Glutamatergic neuron (in vitro differentiated cells): ENCODE measurements at regions not wholly inside any gene's neighbourhood (a gene's known extent, or its start where the extent isn't known, plus 50 kb on each side); places are given as distances from the start of the nearest gene placed in this dataset.

Source experiments
- DNase-seq: peaks from one replicate; pipeline ENCODE4 v3.0.0; 2022
- H3K27ac Mint-ChIP-seq: one replicate; pipeline ENCODE4 v1.8.0; 2020; ENCODE audit warnings: mild to moderate bottlenecking, mixed read lengths, inconsistent platforms; ENCODE audit not compliant: unreplicated experiment
- H3K27me3 Mint-ChIP-seq: one replicate; pipeline ENCODE4 v1.8.0; 2020; ENCODE audit warnings: mild to moderate bottlenecking, moderate library complexity, mixed read lengths, inconsistent platforms; ENCODE audit not compliant: unreplicated experiment
- H3K36me3 Mint-ChIP-seq: one replicate; pipeline ENCODE4 v1.8.0; 2020; ENCODE audit warnings: mild to moderate bottlenecking, mixed read lengths, inconsistent platforms; ENCODE audit not compliant: unreplicated experiment
- H3K4me1 Mint-ChIP-seq: one replicate; pipeline ENCODE4 v1.8.0; 2020; ENCODE audit warnings: mild to moderate bottlenecking, low read depth, mixed read lengths, inconsistent platforms; ENCODE audit not compliant: unreplicated experiment
- H3K4me3 Mint-ChIP-seq: one replicate; pipeline ENCODE4 v1.8.0; 2020; ENCODE audit warnings: mild to moderate bottlenecking, mixed read lengths, inconsistent platforms; ENCODE audit not compliant: unreplicated experiment
- H3K9me3 Mint-ChIP-seq: one replicate; pipeline ENCODE4 v1.8.0; 2020; ENCODE audit warnings: mild to moderate bottlenecking, moderate library complexity, mixed read lengths, inconsistent platforms; ENCODE audit not compliant: unreplicated experiment
- CTCF ChIP-seq: fragments of 200-600 bp; sonication (generic); IDR thresholded peaks from one replicate; pipeline ENCODE4 v1.5.0; 2021; ENCODE audit not compliant: partially characterized antibody, unreplicated experiment

GRCh38 chr10:55191236-55191860, 390.3 kb upstream of the PCDH15 start:
- Mint-ChIP-seq H3K4me3 (no peak overlapping the region), H3K9me3 (no peaks in the 10 kb centered on the region), H3K36me3 (no peaks in the 10 kb centered on the region), H3K27ac (no peak overlapping the region), H3K4me1 (no peaks in the 10 kb centered on the region), H3K27me3 (no peaks in the 10 kb centered on the region)
- TF ChIP-seq CTCF, result no peak
- no peak for DNase-seq

GRCh38 chr10:55183993-55184392, 383.0 kb upstream of the PCDH15 start:
- DNase-seq, result no peak
- H3K36me3 Mint-ChIP-seq, result no peaks in the 10 kb centered on the region
- no peak overlapping the region for H3K4me3 Mint-ChIP-seq
- H3K9me3 Mint-ChIP-seq, result no peaks in the 10 kb centered on the region
- H3K27ac Mint-ChIP-seq, result no peak overlapping the region
- no peaks in the 10 kb centered on the region for H3K27me3 Mint-ChIP-seq
- no peak for TF ChIP-seq CTCF
- no peaks in the 10 kb centered on the region for H3K4me1 Mint-ChIP-seq

GRCh38 chr10:55180357-55180756, 379.3 kb upstream of the PCDH15 start:
- Mint-ChIP-seq H3K4me3 (no peak overlapping the region), H3K27ac (no peak overlapping the region), H3K36me3 (no peaks in the 10 kb centered on the region), H3K9me3 (no peaks in the 10 kb centered on the region), H3K4me1 (no peaks in the 10 kb centered on the region), H3K27me3 (no peaks in the 10 kb centered on the region)
- no peak for TF ChIP-seq CTCF
- no peak for DNase-seq

- Mint-ChIP-seq H3K27me3 (no peaks in the 10 kb centered on the region), H3K4me3 (no peak overlapping the region), H3K36me3 (no peaks in the 10 kb centered on the region), H3K4me1 (no peaks in the 10 kb centered on the region), H3K27ac (no peak overlapping the region), H3K9me3 (no peaks in the 10 kb centered on the region)
- no peak for TF ChIP-seq CTCF
- no peak for DNase-seq
These were observed 373.4 kb upstream of the PCDH15 start for GRCh38 chr10:55174419-55174818.

GRCh38 chr10:55169493-55169892, 368.5 kb upstream of the PCDH15 start:
- H3K36me3 Mint-ChIP-seq, result no peaks in the 10 kb centered on the region
- no peak overlapping the region for H3K27ac Mint-ChIP-seq
- no peaks in the 10 kb centered on the region for H3K4me1 Mint-ChIP-seq
- no peaks in the 10 kb centered on the region for H3K27me3 Mint-ChIP-seq
- no peak for TF ChIP-seq CTCF
- H3K9me3 Mint-ChIP-seq, result no peaks in the 10 kb centered on the region
- DNase-seq, result no peak
- H3K4me3 Mint-ChIP-seq, result no peak overlapping the region
